ENCODE measurements at regions not wholly inside any gene's neighbourhood (a gene's known extent, or its start where the extent isn't known, plus 50 kb on each side); places are given as distances from the start of the nearest gene placed in this dataset.

DNA sequence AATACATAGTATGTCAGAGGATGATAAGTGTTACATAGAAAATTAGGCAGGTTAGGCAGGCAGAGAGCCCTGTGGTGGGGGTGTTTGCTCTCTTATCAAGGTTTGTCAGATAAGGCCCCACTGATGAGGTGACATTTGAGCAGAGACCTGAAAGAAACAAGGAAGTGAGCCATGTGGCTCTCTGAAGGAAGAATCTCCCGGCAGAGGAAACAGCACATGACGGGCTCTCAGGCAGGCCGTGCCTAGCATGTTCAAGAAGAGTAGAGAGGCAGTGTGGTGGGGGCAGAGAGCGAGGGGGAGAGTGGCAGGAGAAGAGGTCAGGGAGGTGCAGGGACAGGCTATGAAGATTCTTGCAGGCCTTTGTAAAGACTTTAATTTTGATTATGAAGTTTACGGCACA lies 82.0 kb upstream of the ASIC2 start:
- H3K4me1 ChIP-seq: no peaks in the 10 kb centered on the region
- no peaks in the 10 kb centered on the region for H3K36me3 ChIP-seq

GRCh38 chr17:33375783-33376182 lies 82.7 kb upstream of the ASIC2 start:
- ATAC-seq: no peak
- WGBS, 2 donors (ENCODE audit: low coverage in 1 of 2): 49 to 73% methylated on average over 2 to 3 of the region's 4 CpGs
- Histone ChIP-seq H3K4me1 (no peaks in the 10 kb centered on the region), H3K36me3 (no peaks in the 10 kb centered on the region), H3K9me3 (no peaks in the 10 kb centered on the region), H3K27ac (no peak overlapping the region), H3K4me3 (no peak overlapping the region), H3K27me3 (peaks cover 17% of the 10 kb centered on the region)
- no peak for TF ChIP-seq POLR2AphosphoS5 (IDR thresholded peaks at IDR 0.05)
- TF ChIP-seq EP300 (IDR thresholded peaks at IDR 0.05): no peak
- TF ChIP-seq POLR2A (IDR thresholded peaks at IDR 0.05): no peak
- TF ChIP-seq, protein P1, sequence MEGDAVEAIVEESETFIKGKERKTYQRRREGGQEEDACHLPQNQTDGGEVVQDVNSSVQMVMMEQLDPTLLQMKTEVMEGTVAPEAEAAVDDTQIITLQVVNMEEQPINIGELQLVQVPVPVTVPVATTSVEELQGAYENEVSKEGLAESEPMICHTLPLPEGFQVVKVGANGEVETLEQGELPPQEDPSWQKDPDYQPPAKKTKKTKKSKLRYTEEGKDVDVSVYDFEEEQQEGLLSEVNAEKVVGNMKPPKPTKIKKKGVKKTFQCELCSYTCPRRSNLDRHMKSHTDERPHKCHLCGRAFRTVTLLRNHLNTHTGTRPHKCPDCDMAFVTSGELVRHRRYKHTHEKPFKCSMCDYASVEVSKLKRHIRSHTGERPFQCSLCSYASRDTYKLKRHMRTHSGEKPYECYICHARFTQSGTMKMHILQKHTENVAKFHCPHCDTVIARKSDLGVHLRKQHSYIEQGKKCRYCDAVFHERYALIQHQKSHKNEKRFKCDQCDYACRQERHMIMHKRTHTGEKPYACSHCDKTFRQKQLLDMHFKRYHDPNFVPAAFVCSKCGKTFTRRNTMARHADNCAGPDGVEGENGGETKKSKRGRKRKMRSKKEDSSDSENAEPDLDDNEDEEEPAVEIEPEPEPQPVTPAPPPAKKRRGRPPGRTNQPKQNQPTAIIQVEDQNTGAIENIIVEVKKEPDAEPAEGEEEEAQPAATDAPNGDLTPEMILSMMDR (IDR thresholded peaks at IDR 0.05): no peak

More for the DNA sequence above, 82.0 kb upstream of the ASIC2 start:
- H3K9me3 ChIP-seq: no peaks in the 10 kb centered on the region
- H3K27me3 ChIP-seq: peaks cover 17% of the 10 kb centered on the region
- no peak overlapping the region for H3K4me3 ChIP-seq
- WGBS, 2 donors (ENCODE audit: low coverage in 1 of 2): 67 to 71% methylated on average over 3 to 5 of the region's 5 CpGs
- TF ChIP-seq POLR2AphosphoS5 (IDR thresholded peaks at IDR 0.05): no peak
- TF ChIP-seq, protein P1 (IDR thresholded peaks at IDR 0.05): no peak
- no peak for TF ChIP-seq EP300 (IDR thresholded peaks at IDR 0.05)
- H3K27ac ChIP-seq: no peak overlapping the region
- no peak for ATAC-seq

DNA sequence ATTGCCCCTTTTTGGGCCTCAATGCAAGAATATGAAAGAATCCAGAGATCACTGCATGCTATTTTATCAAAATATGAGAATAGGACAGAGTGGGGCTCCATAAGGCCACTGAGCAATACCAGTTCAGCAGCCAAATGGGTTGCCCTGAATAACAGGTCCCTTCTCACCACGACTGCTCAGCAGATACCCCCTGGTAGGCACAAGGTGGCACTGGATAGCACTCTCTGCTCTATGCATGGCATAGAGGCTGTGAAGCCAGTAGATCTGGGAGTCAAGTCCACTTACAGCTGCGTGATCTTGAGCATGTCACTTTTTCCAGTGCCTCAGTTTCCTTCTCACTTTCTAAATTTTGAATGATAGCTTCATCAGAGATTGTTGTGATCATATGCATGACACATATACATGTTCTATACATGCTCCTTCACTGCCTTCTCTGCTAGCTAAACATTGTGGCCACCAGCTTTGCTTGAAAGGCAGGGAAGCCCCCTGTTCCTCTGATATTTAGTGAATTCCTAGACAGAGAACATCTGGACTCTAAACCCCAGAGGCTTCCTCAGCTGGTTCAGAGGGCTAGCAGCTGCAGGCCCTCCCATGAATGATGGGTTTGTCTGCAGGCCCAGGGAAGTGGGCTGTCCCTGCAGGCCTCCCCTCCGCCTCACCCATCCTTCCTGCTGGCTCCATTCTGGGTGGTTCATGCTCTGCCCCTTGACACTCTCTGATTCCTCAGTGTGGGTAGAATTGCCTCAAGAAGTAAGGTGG lies 84.9 kb upstream of the ASIC2 start:
- TF ChIP-seq EP300 (IDR thresholded peaks at IDR 0.05) (no peak), POLR2AphosphoS5 (IDR thresholded peaks at IDR 0.05) (no peak), POLR2A (IDR thresholded peaks at IDR 0.05) (no peak)
- TF ChIP-seq, protein P1 (IDR thresholded peaks at IDR 0.05): no peak
- Histone ChIP-seq H3K4me1 (no peaks in the 10 kb centered on the region), H3K4me3 (no peak overlapping the region), H3K9me3 (no peaks in the 10 kb centered on the region), H3K27ac (no peak overlapping the region), H3K27me3 (peaks cover 26% of the 10 kb centered on the region), H3K36me3 (no peaks in the 10 kb centered on the region)
- WGBS, 2 donors (ENCODE audit: low coverage in 1 of 2): 45 to 80% methylated on average over 1 to 2 of the region's 3 CpGs
- ATAC-seq: no peak

DNA sequence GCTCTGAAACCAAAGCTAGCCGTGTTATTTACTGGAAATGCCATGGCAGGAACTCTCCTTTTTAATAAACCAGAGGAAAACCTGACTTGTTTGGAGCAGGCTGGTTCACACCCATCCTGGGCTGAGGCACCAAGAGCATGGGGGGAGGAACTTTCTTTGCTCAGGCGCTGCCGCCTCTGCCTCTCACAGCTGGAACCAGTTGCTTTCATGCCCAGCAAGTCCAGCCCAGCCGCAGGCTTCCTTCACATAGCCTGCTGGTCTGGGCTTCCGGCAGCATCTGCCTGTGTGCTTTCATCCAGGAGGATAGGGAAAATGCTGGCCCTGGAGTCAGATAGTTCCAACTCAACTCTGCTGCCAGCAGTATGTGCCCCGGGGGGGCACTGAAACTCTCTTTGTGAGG lies 88.1 kb upstream of the ASIC2 start:
- H3K4me3 ChIP-seq: no peak overlapping the region
- no peaks in the 10 kb centered on the region for H3K4me1 ChIP-seq
- H3K27ac ChIP-seq: no peak overlapping the region
- no peaks in the 10 kb centered on the region for H3K9me3 ChIP-seq
- ATAC-seq: no peak
- H3K27me3 ChIP-seq: peaks cover 31% of the 10 kb centered on the region
- TF ChIP-seq POLR2AphosphoS5 (IDR thresholded peaks at IDR 0.05) (no peak), EP300 (IDR thresholded peaks at IDR 0.05) (no peak), POLR2A (IDR thresholded peaks at IDR 0.05) (no peak)
- TF ChIP-seq, protein P1 (IDR thresholded peaks at IDR 0.05): no peak
- H3K36me3 ChIP-seq: no peaks in the 10 kb centered on the region
- 33 to 60% methylated on average over 1 of the region's 6 CpGs for WGBS, 2 donors (ENCODE audit: low coverage in 1 of 2)

- Histone ChIP-seq H3K9me3 (no peaks in the 10 kb centered on the region), H3K27ac (no peak overlapping the region), H3K4me3 (no peak overlapping the region), H3K4me1 (no peaks in the 10 kb centered on the region), H3K27me3 (peaks cover 40% of the 10 kb centered on the region), H3K36me3 (no peaks in the 10 kb centered on the region)
- no peak for TF ChIP-seq POLR2AphosphoS5 (IDR thresholded peaks at IDR 0.05)
- TF ChIP-seq, protein P1 (IDR thresholded peaks at IDR 0.05): no peak
- TF ChIP-seq EP300 (IDR thresholded peaks at IDR 0.05): no peak
- no peak for ATAC-seq
- 70 to 79% methylated on average over 2 to 3 of the region's 3 CpGs for WGBS, 2 donors (ENCODE audit: low coverage in 1 of 2)
Measured at GRCh38 chr17:33383488-33384023, 90.5 kb upstream of the ASIC2 start.

Measured in gastroesophageal sphincter (tissue), 4 donors.